GM18499 (cell line): ENCODE measurements at regions not wholly inside any gene's neighbourhood (a gene's known extent, or its start where the extent isn't known, plus 50 kb on each side); places are given as distances from the start of the nearest gene placed in this dataset.
"Not testable (repeated sequence)": the region's sequence is repeated elsewhere in the genome, so short reads cannot be mapped to it uniquely, and the experiment has no call there.

ENCODE experiments used
- ATAC-seq: cut with Tn5 transposase; IDR thresholded peaks from one replicate; pipeline ENCODE4 v1.9.1; 2021; ENCODE audit warnings: moderate number of reproducible peaks; ENCODE audit not compliant: insufficient read depth, unreplicated experiment

DNA sequence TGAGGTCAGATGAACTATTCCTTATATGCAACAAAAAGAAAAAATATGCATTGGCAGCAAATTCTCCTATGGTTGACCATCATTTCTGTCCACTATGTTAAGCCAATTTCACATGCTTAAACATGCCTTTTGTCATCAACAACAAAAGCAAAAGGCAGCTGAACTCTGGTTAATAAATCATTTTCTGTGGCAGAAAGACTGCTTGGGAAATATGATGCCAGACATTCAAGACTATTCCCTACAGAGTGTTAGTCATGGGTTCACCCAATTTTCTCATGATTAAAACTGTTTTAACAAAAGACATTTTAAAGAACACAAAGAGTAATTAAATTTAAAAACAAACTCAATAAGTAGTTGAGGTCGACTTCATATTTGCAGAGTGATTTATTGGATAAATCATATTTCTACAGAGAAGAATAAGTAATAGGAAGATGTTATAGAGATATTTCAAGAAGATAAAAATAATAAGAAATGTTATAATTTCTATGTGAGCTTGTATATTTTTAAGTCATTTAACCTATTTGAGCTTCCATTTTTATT, 890.6 kb downstream of the STPG2 start:
- ATAC-seq = no peak

DNA sequence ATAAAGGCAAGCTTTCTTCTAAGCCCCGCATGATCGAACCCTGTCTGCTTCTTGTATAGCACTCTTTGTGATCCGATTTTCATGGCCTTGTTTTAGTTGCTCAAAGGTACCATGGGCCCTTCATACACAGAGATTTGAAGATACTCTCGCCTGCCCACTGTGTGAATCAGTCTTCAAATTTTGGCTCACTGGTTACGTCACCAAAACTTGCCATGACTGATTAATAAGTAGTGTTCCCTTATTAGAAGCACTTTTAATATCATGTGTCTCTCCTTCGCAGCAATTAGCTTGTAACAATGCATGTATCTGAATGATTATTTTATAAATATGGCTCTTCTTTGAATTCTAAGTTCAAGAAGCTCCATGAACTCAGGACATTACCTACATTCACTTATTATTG, 880.5 kb downstream of the STPG2 start:
- ATAC-seq = no peak

- no peak for ATAC-seq
Observed at GRCh38 chr4:97270051-97270450, 873.2 kb downstream of the STPG2 start.

- ATAC-seq = no peak
Observed at GRCh38 chr4:97279391-97279790, 863.9 kb downstream of the STPG2 start.

DNA sequence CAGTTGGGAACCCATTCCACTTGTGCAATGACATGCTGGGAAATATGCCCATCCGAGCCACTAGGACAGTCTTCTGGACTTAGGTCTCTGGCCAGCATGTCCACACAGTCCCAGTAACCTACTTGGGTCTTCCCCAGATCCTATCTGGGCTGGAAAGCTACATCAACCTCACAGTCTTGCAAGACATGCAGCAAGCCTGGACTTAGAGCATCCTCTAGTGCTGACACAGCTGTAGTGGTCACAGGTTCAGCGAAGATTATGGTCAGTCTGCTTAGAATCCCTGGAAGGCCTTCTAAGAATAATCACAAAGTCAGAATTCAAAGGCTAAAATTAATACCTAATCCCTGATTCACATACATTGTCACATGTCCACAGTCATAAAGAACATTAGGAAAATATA, 842.7 kb downstream of the STPG2 start:
- no peak for ATAC-seq

GRCh38 chr4:97305351-97305750, 837.9 kb downstream of the STPG2 start:
- ATAC-seq = no peak

DNA sequence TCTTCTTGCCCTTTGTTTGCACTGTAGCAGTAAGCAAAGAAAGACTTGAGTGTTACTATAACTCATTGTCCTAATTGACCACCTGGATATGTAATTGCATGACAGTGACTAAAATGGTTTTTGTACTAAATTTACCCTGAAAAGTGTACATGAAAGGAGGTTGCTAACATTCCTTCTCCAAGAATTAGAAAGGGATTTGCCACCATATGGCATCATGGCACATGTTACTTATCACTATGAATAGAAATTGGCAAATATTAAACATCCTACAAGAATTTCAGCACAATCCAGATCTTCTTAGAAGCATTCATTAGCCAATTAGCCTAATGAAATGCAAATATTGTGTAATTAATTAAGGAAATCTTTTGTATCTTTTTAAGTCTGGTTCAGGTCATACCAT, 834.2 kb downstream of the STPG2 start:
- ATAC-seq = no peak

DNA sequence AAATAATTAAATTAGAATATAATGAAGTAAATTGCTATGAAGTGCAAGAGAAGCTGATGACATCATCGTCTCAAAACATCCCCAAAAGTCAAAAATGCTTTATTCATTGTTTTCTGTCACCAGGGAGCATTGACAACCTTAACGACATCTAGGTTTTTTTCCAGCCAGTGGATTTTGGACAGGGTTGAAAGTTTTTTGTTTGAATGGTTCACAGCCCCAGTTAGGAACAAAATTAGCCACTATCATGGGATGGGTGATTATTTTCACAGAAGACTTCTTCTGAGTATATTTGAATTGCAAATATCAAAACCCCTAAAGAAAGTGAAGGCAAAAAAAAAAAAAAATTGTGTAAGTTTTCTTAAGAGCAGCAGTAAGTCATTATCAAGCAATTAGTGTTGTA, 826.1 kb downstream of the STPG2 start:
- no peak for ATAC-seq

GRCh38 chr4:97317671-97318070, 825.6 kb downstream of the STPG2 start:
- no peak for ATAC-seq

GRCh38 chr4:97325751-97326150, 817.5 kb downstream of the STPG2 start:
- ATAC-seq = not testable (repeated sequence)

- ATAC-seq = no peak
Observed at GRCh38 chr4:97330917-97331316, 812.4 kb downstream of the STPG2 start.

GRCh38 chr4:97334348-97334747, 808.9 kb downstream of the STPG2 start:
- ATAC-seq = no peak

DNA sequence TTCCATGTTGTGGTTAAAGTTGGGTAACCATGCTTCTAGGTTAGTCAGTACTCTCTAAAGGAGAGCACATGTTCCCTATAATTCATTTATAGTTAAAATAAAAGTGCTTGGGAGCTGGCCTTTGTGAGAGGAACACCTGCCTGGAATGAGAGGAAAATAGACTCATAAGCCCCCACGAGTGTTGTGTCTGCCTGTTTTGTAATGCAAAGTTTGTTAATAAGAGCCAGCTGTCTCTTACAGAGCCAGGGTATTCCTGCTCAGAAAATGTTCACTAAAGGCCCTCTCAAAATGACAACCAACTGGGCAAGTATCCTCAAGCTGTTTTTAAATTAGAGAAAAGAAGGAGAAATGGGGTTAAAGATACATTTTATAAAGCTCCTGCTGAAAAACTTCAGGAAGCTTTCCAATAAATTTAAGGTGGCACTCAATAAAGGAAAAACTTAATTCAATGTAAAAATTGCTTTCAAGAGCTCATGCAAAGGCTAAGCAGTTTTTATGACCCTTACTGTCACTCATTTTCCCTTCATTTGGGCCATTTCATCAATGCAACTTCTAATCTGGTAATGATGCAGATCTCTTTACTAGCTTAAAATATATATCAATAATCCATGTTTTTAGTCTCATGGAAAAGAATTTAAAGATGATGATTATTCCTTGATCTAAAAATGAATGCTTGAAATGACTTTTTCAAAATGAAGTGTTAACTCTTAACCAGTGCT, 793.6 kb downstream of the STPG2 start:
- ATAC-seq = no peak

DNA sequence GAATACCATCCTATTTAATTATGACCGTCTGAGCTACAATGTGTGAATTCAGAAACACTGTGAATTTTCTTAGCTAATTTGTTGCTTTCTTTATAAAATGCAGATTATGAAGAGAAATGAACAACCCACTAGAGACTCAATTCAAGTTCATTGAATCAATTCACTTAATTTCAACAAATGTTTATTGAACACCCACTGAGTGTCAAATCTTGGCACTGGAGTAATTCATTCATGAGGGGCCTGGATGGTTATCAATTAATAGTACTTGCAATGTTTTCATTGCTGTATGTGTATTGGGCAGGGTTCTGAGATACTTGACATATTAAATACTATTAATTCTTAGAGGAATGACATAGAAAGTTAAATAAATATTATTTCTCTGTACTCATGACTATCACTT, 789.4 kb downstream of the STPG2 start:
- ATAC-seq = no peak

DNA sequence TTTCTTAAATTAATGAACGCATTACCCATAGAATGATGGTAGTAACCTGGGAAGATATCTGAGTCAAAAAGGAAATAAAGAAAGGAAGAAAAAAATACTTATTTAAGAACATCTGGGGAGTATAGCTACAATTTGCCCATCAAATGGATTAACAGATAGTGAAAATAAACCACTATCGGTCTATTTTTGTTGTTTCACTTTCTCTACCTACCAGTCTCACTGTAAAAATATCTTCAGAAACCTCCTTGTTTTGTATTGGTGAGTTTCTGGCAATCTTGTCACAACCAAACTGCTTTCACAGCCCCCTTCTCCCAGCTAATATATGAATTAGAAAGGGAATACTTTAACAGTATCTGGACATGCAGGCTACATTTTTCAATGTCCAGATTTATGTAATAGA, 783.5 kb downstream of the STPG2 start:
- no peak for ATAC-seq

DNA sequence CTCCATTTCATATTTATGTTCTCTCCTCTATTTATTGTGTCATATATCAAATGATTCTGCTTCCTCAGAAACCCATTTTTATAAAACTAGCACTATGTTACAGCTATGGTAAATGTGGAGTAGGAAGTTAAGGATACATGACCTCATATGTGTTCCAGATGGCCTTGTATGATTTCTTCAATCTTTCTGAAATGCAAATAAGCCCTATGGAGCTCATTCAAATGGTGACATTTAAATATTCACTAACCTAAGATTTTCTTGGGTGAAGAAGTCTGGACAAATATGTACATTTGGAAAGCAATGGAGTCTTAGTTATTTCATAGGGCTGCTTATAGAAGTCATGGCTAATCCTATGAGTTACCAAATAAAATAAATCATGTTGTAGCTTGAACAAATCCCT, 782.5 kb downstream of the STPG2 start:
- no peak for ATAC-seq

- ATAC-seq = no peak
Observed at GRCh38 chr4:97367878-97368277, 775.4 kb downstream of the STPG2 start.

DNA sequence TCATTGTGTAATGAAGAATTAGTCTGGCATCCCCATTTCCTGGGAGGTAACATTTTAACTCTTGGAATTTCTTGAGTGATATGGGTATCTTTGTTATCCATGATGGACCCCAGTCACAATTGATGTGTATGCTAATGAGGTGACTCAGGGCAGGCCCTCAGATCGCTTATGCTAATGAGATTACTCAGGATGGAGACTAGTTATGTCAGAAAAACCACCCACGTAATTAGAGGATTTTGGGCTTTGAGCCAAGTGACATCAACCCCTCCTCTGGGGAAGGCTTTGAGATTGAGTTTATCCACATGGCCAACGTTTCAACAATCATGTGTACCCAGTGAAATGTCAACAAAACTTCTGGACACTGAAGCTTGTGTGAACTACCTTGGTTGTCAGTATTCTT, 772.7 kb downstream of the STPG2 start:
- no peak for ATAC-seq

DNA sequence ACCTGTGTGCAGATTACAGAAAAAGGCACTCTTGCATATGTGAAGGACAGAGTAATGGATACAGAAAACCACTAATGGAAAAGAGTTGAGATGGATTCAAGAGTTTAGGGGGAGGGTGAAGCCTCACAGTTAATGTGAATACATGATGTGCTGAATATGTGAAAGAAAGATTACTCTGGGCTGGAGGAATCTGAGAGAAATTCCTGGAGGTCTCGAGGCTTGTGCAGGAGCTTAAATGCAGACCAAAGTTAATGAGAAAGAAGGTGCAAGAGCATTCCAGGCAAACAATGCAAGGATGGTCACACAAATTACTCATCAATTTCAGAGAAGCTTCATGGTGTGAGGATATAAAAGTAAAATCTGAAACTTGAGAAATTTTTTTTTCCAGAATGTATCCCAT, 768.8 kb downstream of the STPG2 start:
- ATAC-seq = no peak

GRCh38 chr4:97386969-97387368, 756.3 kb downstream of the STPG2 start:
- no peak for ATAC-seq

DNA sequence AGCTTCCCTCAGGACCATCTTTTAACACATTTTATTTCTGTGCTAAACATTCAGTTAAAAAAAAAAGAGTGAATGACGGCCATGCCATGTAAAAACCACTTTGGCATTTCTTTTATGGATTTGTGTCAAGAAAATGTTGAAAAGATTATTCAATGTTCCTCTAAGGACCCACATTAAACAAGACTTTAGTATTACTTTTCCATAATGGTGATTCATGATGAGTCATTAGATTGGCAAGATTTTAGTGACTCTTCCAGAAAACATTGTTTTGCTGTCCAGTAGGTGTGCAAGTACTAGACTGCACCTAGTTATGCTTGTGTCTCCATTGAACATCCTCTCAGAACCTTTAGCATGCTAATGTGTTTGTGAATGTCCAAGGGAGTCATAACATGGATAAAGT, 748.6 kb downstream of the STPG2 start:
- no peak for ATAC-seq

DNA sequence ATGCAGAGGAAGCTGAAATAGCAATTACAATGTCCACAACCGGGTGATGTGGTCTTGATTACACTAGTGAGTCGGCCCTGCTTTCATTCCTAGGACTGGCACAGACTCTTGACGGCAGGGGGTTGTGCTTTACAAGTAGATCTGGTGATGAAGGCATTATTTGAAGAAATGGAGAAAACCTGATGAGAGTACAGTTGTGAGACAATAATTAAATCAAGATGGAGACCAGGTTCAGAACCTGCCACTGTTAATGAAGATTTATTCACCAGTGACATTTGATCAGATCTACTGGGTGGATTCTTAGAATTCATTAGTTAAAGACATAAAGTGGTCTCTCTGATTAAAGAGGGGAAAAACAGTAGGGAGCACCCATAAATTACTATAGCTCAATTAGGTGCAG, 747.2 kb downstream of the STPG2 start:
- no peak for ATAC-seq
